ENCODE measurements at regions not wholly inside any gene's neighbourhood (a gene's known extent, or its start where the extent isn't known, plus 50 kb on each side); places are given as distances from the start of the nearest gene placed in this dataset.

- intact Hi-C loops (cut with DNase I) = no loop called here
Measured at GRCh38 chr20:4533368-4534133, 152.7 kb upstream of the PRNP start.

GRCh38 chr20:4532772-4533171 lies 153.5 kb upstream of the PRNP start:
- no peak for DNase-seq
- intact Hi-C loops (cut with DNase I) = no loop called here

More at GRCh38 chr20:4533368-4534133, 152.7 kb upstream of the PRNP start:
- DNase-seq = no peak

GRCh38 chr20:4524792-4525191 lies 161.5 kb upstream of the PRNP start:
- no peak for DNase-seq
- intact Hi-C loops (cut with DNase I) = no loop called here

GRCh38 chr20:4524307-4524706 lies 161.9 kb upstream of the PRNP start:
- no peak for DNase-seq
- intact Hi-C loops (cut with DNase I) = no loop called here

- DNase-seq = no peak
- intact Hi-C loops (cut with DNase I) = no loop called here
Measured at GRCh38 chr20:4522310-4522709, 163.9 kb upstream of the PRNP start.

- intact Hi-C loops (cut with DNase I) = no loop called here
- DNase-seq = no peak
Measured at GRCh38 chr20:4521170-4521968, 164.9 kb upstream of the PRNP start.

GRCh38 chr20:4519534-4519933 lies 166.7 kb upstream of the PRNP start:
- intact Hi-C loops (cut with DNase I) = no loop called here
- DNase-seq = no peak

- intact Hi-C loops (cut with DNase I) = no loop called here
Measured at GRCh38 chr20:4516876-4517275, 169.4 kb upstream of the PRNP start.

GRCh38 chr20:4513720-4514119 lies 172.5 kb upstream of the PRNP start:
- DNase-seq = no peak
- intact Hi-C loops (cut with DNase I) = no loop called here

More at GRCh38 chr20:4516876-4517275, 169.4 kb upstream of the PRNP start:
- DNase-seq = no peak

GRCh38 chr20:4512891-4513550 lies 173.2 kb upstream of the PRNP start:
- DNase-seq = peak in 10 of 42 donors; percentile 8 to 52 (median 17)
- intact Hi-C loops (cut with DNase I) = no loop called here

GRCh38 chr20:4511776-4512175 lies 174.5 kb upstream of the PRNP start:
- intact Hi-C loops (cut with DNase I) = no loop called here
- no peak for DNase-seq

- DNase-seq = no peak
- intact Hi-C loops (cut with DNase I) = no loop called here
Measured at GRCh38 chr20:4509825-4510522, 176.3 kb upstream of the PRNP start.

GRCh38 chr20:4508773-4509172 lies 177.5 kb upstream of the PRNP start:
- intact Hi-C loops (cut with DNase I) = no loop called here

GRCh38 chr20:4507288-4507719 lies 179.0 kb upstream of the PRNP start:
- intact Hi-C loops (cut with DNase I) = no loop called here
- DNase-seq = no peak

More at GRCh38 chr20:4508773-4509172, 177.5 kb upstream of the PRNP start:
- no peak for DNase-seq

- no peak for DNase-seq
- intact Hi-C loops (cut with DNase I) = no loop called here
Measured at GRCh38 chr20:4504814-4505213, 181.4 kb upstream of the PRNP start.

- intact Hi-C loops (cut with DNase I) = no loop called here
Measured at GRCh38 chr20:4502756-4503155, 183.5 kb upstream of the PRNP start.

GRCh38 chr20:4493386-4493785 lies 192.9 kb upstream of the PRNP start:
- DNase-seq = no peak
- intact Hi-C loops (cut with DNase I) = no loop called here

More at GRCh38 chr20:4502756-4503155, 183.5 kb upstream of the PRNP start:
- DNase-seq = no peak

GRCh38 chr20:4491643-4492042 lies 194.6 kb upstream of the PRNP start:
- intact Hi-C loops (cut with DNase I) = no loop called here
- DNase-seq = no peak

GRCh38 chr20:4490606-4491280 lies 195.5 kb upstream of the PRNP start:
- intact Hi-C loops (cut with DNase I) = no loop called here
- DNase-seq = no peak

Measured in head of caudate nucleus (tissue), 42 donors.